ENCODE measurements at regions not wholly inside any gene's neighbourhood (a gene's known extent, or its start where the extent isn't known, plus 50 kb on each side); places are given as distances from the start of the nearest gene placed in this dataset.

GRCh38 chr10:128322106-128322505, 195.9 kb upstream of the MKI67 start:
- no peaks in the 10 kb centered on the region for H3K27me3 ChIP-seq (ENCODE audit: control insufficient read depth, insufficient read depth, low read length)
- no peaks in the 10 kb centered on the region for H3K4me1 ChIP-seq (ENCODE audit: control insufficient read depth, insufficient read depth, low read length)
- no peak overlapping the region for H3K4me2 ChIP-seq (ENCODE audit: low read length)
- no peak overlapping the region for H3K4me3 ChIP-seq (ENCODE audit: low read length)
- H3K9ac ChIP-seq (ENCODE audit: low read depth, low read length) = no peak overlapping the region
- no peaks in the 10 kb centered on the region for H3K36me3 ChIP-seq (ENCODE audit: insufficient read depth, low read length)
- peaks cover 16% of the 10 kb centered on the region for H3K9me3 ChIP-seq (replicated peaks; ENCODE audit: low read length)

GRCh38 chr10:128322950-128323349, 196.7 kb upstream of the MKI67 start:
- no peaks in the 10 kb centered on the region for H3K4me1 ChIP-seq (ENCODE audit: control insufficient read depth, insufficient read depth, low read length)
- H3K4me3 ChIP-seq (ENCODE audit: low read length) = no peak overlapping the region
- peaks cover 16% of the 10 kb centered on the region for H3K9me3 ChIP-seq (replicated peaks; ENCODE audit: low read length)
- no peaks in the 10 kb centered on the region for H3K36me3 ChIP-seq (ENCODE audit: insufficient read depth, low read length)
- H3K27me3 ChIP-seq (ENCODE audit: control insufficient read depth, insufficient read depth, low read length) = no peaks in the 10 kb centered on the region
- no peak overlapping the region for H3K9ac ChIP-seq (ENCODE audit: low read depth, low read length)
- no peak overlapping the region for H3K4me2 ChIP-seq (ENCODE audit: low read length)

GRCh38 chr10:128324058-128324827, 198.0 kb upstream of the MKI67 start:
- peaks cover 11% of the 10 kb centered on the region for H3K9me3 ChIP-seq (replicated peaks; ENCODE audit: low read length)
- H3K9ac ChIP-seq (ENCODE audit: low read depth, low read length) = no peak overlapping the region
- no peaks in the 10 kb centered on the region for H3K27me3 ChIP-seq (ENCODE audit: control insufficient read depth, insufficient read depth, low read length)
- no peaks in the 10 kb centered on the region for H3K4me1 ChIP-seq (ENCODE audit: control insufficient read depth, insufficient read depth, low read length)
- H3K4me2 ChIP-seq (ENCODE audit: low read length) = no peak overlapping the region
- H3K4me3 ChIP-seq (ENCODE audit: low read length) = no peak overlapping the region
- no peaks in the 10 kb centered on the region for H3K36me3 ChIP-seq (ENCODE audit: insufficient read depth, low read length)

GRCh38 chr10:128325788-128326187, 199.6 kb upstream of the MKI67 start:
- no peak overlapping the region for H3K9ac ChIP-seq (ENCODE audit: low read depth, low read length)
- H3K4me2 ChIP-seq (ENCODE audit: low read length) = no peak overlapping the region
- no peaks in the 10 kb centered on the region for H3K27me3 ChIP-seq (ENCODE audit: control insufficient read depth, insufficient read depth, low read length)
- peaks cover 11% of the 10 kb centered on the region for H3K9me3 ChIP-seq (replicated peaks; ENCODE audit: low read length)
- H3K4me3 ChIP-seq (ENCODE audit: low read length) = no peak overlapping the region
- H3K36me3 ChIP-seq (ENCODE audit: insufficient read depth, low read length) = no peaks in the 10 kb centered on the region
- no peaks in the 10 kb centered on the region for H3K4me1 ChIP-seq (ENCODE audit: control insufficient read depth, insufficient read depth, low read length)

- no peak overlapping the region for H3K4me2 ChIP-seq (ENCODE audit: low read length)
- H3K27me3 ChIP-seq (ENCODE audit: control insufficient read depth, insufficient read depth, low read length) = no peaks in the 10 kb centered on the region
- H3K4me3 ChIP-seq (ENCODE audit: low read length) = no peak overlapping the region
- H3K4me1 ChIP-seq (ENCODE audit: control insufficient read depth, insufficient read depth, low read length) = no peaks in the 10 kb centered on the region
- no peaks in the 10 kb centered on the region for H3K36me3 ChIP-seq (ENCODE audit: insufficient read depth, low read length)
- no peak overlapping the region for H3K9ac ChIP-seq (ENCODE audit: low read depth, low read length)
- peaks cover 11% of the 10 kb centered on the region for H3K9me3 ChIP-seq (replicated peaks; ENCODE audit: low read length)
Observed at GRCh38 chr10:128326251-128326650, 200.0 kb upstream of the MKI67 start.

- no peaks in the 10 kb centered on the region for H3K27me3 ChIP-seq (ENCODE audit: control insufficient read depth, insufficient read depth, low read length)
- peaks cover 10% of the 10 kb centered on the region for H3K9me3 ChIP-seq (replicated peaks; ENCODE audit: low read length)
- H3K4me3 ChIP-seq (ENCODE audit: low read length) = no peak overlapping the region
- H3K36me3 ChIP-seq (ENCODE audit: insufficient read depth, low read length) = no peaks in the 10 kb centered on the region
- H3K9ac ChIP-seq (ENCODE audit: low read depth, low read length) = no peak overlapping the region
- no peak overlapping the region for H3K4me2 ChIP-seq (ENCODE audit: low read length)
- H3K4me1 ChIP-seq (ENCODE audit: control insufficient read depth, insufficient read depth, low read length) = no peaks in the 10 kb centered on the region
Observed at GRCh38 chr10:128326851-128327250, 200.6 kb upstream of the MKI67 start.

- Histone ChIP-seq H3K27me3 (ENCODE audit: control insufficient read depth, insufficient read depth, low read length) (no peaks in the 10 kb centered on the region), H3K9ac (ENCODE audit: low read depth, low read length) (no peak overlapping the region), H3K4me3 (ENCODE audit: low read length) (no peak overlapping the region), H3K36me3 (ENCODE audit: insufficient read depth, low read length) (no peaks in the 10 kb centered on the region), H3K4me1 (ENCODE audit: control insufficient read depth, insufficient read depth, low read length) (no peaks in the 10 kb centered on the region), H3K4me2 (ENCODE audit: low read length) (no peak overlapping the region), H3K9me3 (replicated peaks; ENCODE audit: low read length) (no peaks in the 10 kb centered on the region)
Observed at GRCh38 chr10:128336401-128336800, 210.2 kb upstream of the MKI67 start.

GRCh38 chr10:128337860-128338378, 211.7 kb upstream of the MKI67 start:
- Histone ChIP-seq H3K36me3 (ENCODE audit: insufficient read depth, low read length) (no peaks in the 10 kb centered on the region), H3K27me3 (ENCODE audit: control insufficient read depth, insufficient read depth, low read length) (no peaks in the 10 kb centered on the region), H3K9ac (ENCODE audit: low read depth, low read length) (no peak overlapping the region)

GRCh38 chr10:128338951-128339350, 212.7 kb upstream of the MKI67 start:
- H3K9me3 ChIP-seq (replicated peaks; ENCODE audit: low read length) = no peaks in the 10 kb centered on the region
- no peak overlapping the region for H3K4me2 ChIP-seq (ENCODE audit: low read length)
- no peaks in the 10 kb centered on the region for H3K27me3 ChIP-seq (ENCODE audit: control insufficient read depth, insufficient read depth, low read length)
- no peaks in the 10 kb centered on the region for H3K4me1 ChIP-seq (ENCODE audit: control insufficient read depth, insufficient read depth, low read length)
- no peak overlapping the region for H3K4me3 ChIP-seq (ENCODE audit: low read length)
- H3K36me3 ChIP-seq (ENCODE audit: insufficient read depth, low read length) = no peaks in the 10 kb centered on the region
- no peak overlapping the region for H3K9ac ChIP-seq (ENCODE audit: low read depth, low read length)

More at GRCh38 chr10:128337860-128338378, 211.7 kb upstream of the MKI67 start:
- Histone ChIP-seq H3K9me3 (replicated peaks; ENCODE audit: low read length) (no peaks in the 10 kb centered on the region), H3K4me1 (ENCODE audit: control insufficient read depth, insufficient read depth, low read length) (no peaks in the 10 kb centered on the region), H3K4me2 (ENCODE audit: low read length) (no peak overlapping the region), H3K4me3 (ENCODE audit: low read length) (no peak overlapping the region)

GRCh38 chr10:128339753-128340152, 213.5 kb upstream of the MKI67 start:
- no peaks in the 10 kb centered on the region for H3K27me3 ChIP-seq (ENCODE audit: control insufficient read depth, insufficient read depth, low read length)
- no peak overlapping the region for H3K4me3 ChIP-seq (ENCODE audit: low read length)
- H3K4me1 ChIP-seq (ENCODE audit: control insufficient read depth, insufficient read depth, low read length) = no peaks in the 10 kb centered on the region
- no peaks in the 10 kb centered on the region for H3K9me3 ChIP-seq (replicated peaks; ENCODE audit: low read length)
- no peak overlapping the region for H3K4me2 ChIP-seq (ENCODE audit: low read length)
- H3K9ac ChIP-seq (ENCODE audit: low read depth, low read length) = no peak overlapping the region
- no peaks in the 10 kb centered on the region for H3K36me3 ChIP-seq (ENCODE audit: insufficient read depth, low read length)

GRCh38 chr10:128345353-128345752, 219.1 kb upstream of the MKI67 start:
- Histone ChIP-seq H3K9me3 (replicated peaks; ENCODE audit: low read length) (no peaks in the 10 kb centered on the region), H3K4me1 (ENCODE audit: control insufficient read depth, insufficient read depth, low read length) (no peaks in the 10 kb centered on the region), H3K27me3 (ENCODE audit: control insufficient read depth, insufficient read depth, low read length) (no peaks in the 10 kb centered on the region), H3K9ac (ENCODE audit: low read depth, low read length) (no peak overlapping the region), H3K4me3 (ENCODE audit: low read length) (no peak overlapping the region), H3K36me3 (ENCODE audit: insufficient read depth, low read length) (no peaks in the 10 kb centered on the region), H3K4me2 (ENCODE audit: low read length) (no peak overlapping the region)

- Histone ChIP-seq H3K4me1 (ENCODE audit: control insufficient read depth, insufficient read depth, low read length) (no peaks in the 10 kb centered on the region), H3K36me3 (ENCODE audit: insufficient read depth, low read length) (no peaks in the 10 kb centered on the region), H3K9ac (ENCODE audit: low read depth, low read length) (no peak overlapping the region), H3K4me3 (ENCODE audit: low read length) (no peak overlapping the region), H3K27me3 (ENCODE audit: control insufficient read depth, insufficient read depth, low read length) (no peaks in the 10 kb centered on the region), H3K4me2 (ENCODE audit: low read length) (no peak overlapping the region), H3K9me3 (replicated peaks; ENCODE audit: low read length) (peaks cover 6% of the 10 kb centered on the region)
Observed at GRCh38 chr10:128360783-128361182, 234.6 kb upstream of the MKI67 start.
